T-cell (primary cell): ENCODE measurements at regions not wholly inside any gene's neighbourhood (a gene's known extent, or its start where the extent isn't known, plus 50 kb on each side); places are given as distances from the start of the nearest gene placed in this dataset.

Source experiments
- ATAC-seq, 4 experiments: fragments of 200-7000 bp in 3 of 4; fragments of 150-1000 bp in 1 of 4; cut with Tn5 transposase; replicated peaks in 1 of 4; 1 replicate in 3 of 4; 2 replicates in 1 of 4; pipeline ENCODE4 v1.10.0; 2021; ENCODE audit warnings: moderate library complexity in 3 of 4, mild to moderate bottlenecking in 2 of 4, moderate number of reproducible peaks in 1 of 4
- CTCF ChIA-PET, 2 donors: fragments of 300-600 bp; sonication (Branson Sonifier 250); formaldehyde crosslinking; loops; one replicate each; lab custom pipeline; 2022; ENCODE audit warnings: antibody characterized with exemption in 2 of 2; lab: Charles Lee
- POLR2A ChIA-PET, 2 donors: fragments of 300-600 bp; sonication (Branson Sonifier 250); formaldehyde crosslinking; loops; one replicate each; lab custom pipeline; 2022; ENCODE audit warnings: antibody characterized with exemption in 2 of 2; lab: Charles Lee
- DNase-seq, 35 experiments: peaks; one replicate each; pipeline versions ENCODE4 v3.0.0 to v3.0.0-alpha.2; 2013 to 2023
- H3K27ac ChIP-seq: one replicate; pipeline ENCODE4 v1.5.1; 2013; ENCODE audit warnings: low read length
- H3K27me3 ChIP-seq, 2 experiments: replicated peaks in 1 of 2; 1 replicate in 1 of 2; 2 replicates in 1 of 2; pipeline versions ENCODE4 v1.6.1 to v1.7.0; 2013; ENCODE audit warnings: low read length in 1 of 2, mixed read lengths in 1 of 2; ENCODE audit not compliant: control insufficient read depth in 2 of 2, insufficient read depth in 2 of 2; ENCODE audit errors: extremely low read depth in 1 of 2
- H3K36me3 ChIP-seq, 2 donors: 1 replicate in 1 of 2; 2 replicates in 1 of 2; pipeline versions ENCODE4 v1.6.1 to v1.7.0; 2013; ENCODE audit warnings: low read length in 1 of 2; ENCODE audit not compliant: control insufficient read depth in 2 of 2, insufficient read depth in 1 of 2; ENCODE audit errors: extremely low read depth in 1 of 2
- H3K4me1 ChIP-seq, 2 experiments: 1 replicate in 1 of 2; 2 replicates in 1 of 2; pipeline versions ENCODE4 v1.6.1 to v1.7.0; 2013; ENCODE audit warnings: low read length in 2 of 2, mixed read lengths in 1 of 2; ENCODE audit not compliant: insufficient read depth in 2 of 2, control insufficient read depth in 1 of 2; ENCODE audit errors: extremely low read depth in 1 of 2
- H3K4me3 ChIP-seq, 2 donors: 1 replicate in 1 of 2; 2 replicates in 1 of 2; pipeline versions ENCODE4 v1.5.1 to v1.7.0; 2013; ENCODE audit warnings: mild to moderate bottlenecking in 2 of 2, low read length in 1 of 2, moderate library complexity in 1 of 2; ENCODE audit not compliant: control insufficient read depth in 1 of 2; ENCODE audit errors: extremely low read depth in 1 of 2
- H3K9me3 ChIP-seq: 2 replicates; pipeline ENCODE4 v1.7.0; 2013
- H3K27ac Mint-ChIP-seq, 2 donors: one replicate each; pipeline ENCODE4 v1.8.0; 2020 to 2021; ENCODE audit warnings: mild to moderate bottlenecking in 2 of 2, mixed read lengths in 2 of 2
- H3K27me3 Mint-ChIP-seq, 2 donors: one replicate each; pipeline ENCODE4 v1.8.0; 2021 to 2022; ENCODE audit warnings: mixed read lengths in 2 of 2
- H3K36me3 Mint-ChIP-seq: one replicate; pipeline ENCODE4 v1.8.0; 2021; ENCODE audit warnings: mixed read lengths
- H3K4me1 Mint-ChIP-seq, 3 donors: one replicate each; pipeline ENCODE4 v1.8.0; 2020 to 2022; ENCODE audit warnings: mixed read lengths in 3 of 3, mild to moderate bottlenecking in 1 of 3
- H3K4me3 Mint-ChIP-seq, 3 donors: one replicate each; pipeline ENCODE4 v1.8.0; 2020 to 2022; ENCODE audit warnings: mild to moderate bottlenecking in 3 of 3, mixed read lengths in 3 of 3, moderate library complexity in 3 of 3
- H3K9me3 Mint-ChIP-seq, 3 donors: one replicate each; pipeline ENCODE4 v1.8.0; 2020 to 2022; ENCODE audit warnings: mixed read lengths in 3 of 3
- WGBS: methylation state at CpG from one replicate; pipeline ENCODE4 v1.1.5; 2013; ENCODE audit warnings: missing lambda C conversion rate; ENCODE audit not compliant: insufficient coverage; 5-methylcytosine and 5-hydroxymethylcytosine counted together

DNA sequence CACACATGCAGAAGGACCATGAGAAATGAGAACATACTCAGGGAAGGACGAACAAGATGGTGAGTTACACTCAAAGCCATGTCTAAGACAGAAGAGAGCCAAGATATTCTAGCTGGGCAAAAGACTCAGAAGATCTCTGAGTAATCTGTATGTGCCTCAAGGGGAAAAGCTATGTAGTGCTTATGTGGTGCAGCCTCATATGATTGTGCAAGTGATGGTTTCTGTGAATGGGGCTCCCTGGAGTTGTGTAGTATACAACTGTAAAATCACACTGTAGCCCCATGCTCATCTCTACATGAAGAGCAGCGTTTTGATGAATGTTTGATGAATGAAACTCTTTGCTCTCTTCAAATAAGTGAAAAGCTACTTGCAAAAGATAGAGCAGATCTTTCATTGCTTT lies 57.5 kb downstream of the OSR1 start:
- H3K27ac Mint-ChIP-seq, result no peak overlapping the region
- peaks cover 7% of the 10 kb centered on the region for H3K36me3 Mint-ChIP-seq
- H3K27ac ChIP-seq, result no peak overlapping the region
- peaks cover 0 to 2% (median 0%) of the 10 kb centered on the region in 3 donors for H3K4me1 Mint-ChIP-seq
- no peak overlapping the region for H3K4me3 Mint-ChIP-seq
- no peak overlapping the region for H3K4me3 ChIP-seq
- no peaks in the 10 kb centered on the region for H3K27me3 Mint-ChIP-seq
- H3K9me3 ChIP-seq, result no peaks in the 10 kb centered on the region
- no peaks in the 10 kb centered on the region for H3K4me1 ChIP-seq
- CTCF ChIA-PET, result no interaction called here
- POLR2A ChIA-PET, result no interaction called here
- ATAC-seq (no peak), DNase-seq (no peak)
- H3K36me3 ChIP-seq, result no peaks in the 10 kb centered on the region
- peaks cover 0 to 6% (median 0%) of the 10 kb centered on the region in 3 donors for H3K9me3 Mint-ChIP-seq
- H3K27me3 ChIP-seq, result no peaks in the 10 kb centered on the region
- 17% methylated on average over 1 of the region's 2 CpGs for WGBS

- Mint-ChIP-seq H3K4me3 (no peak overlapping the region), H3K36me3 (no peaks in the 10 kb centered on the region), H3K27me3 (no peaks in the 10 kb centered on the region), H3K27ac (no peak overlapping the region), H3K4me1 (no peaks in the 10 kb centered on the region), H3K9me3 (no peaks in the 10 kb centered on the region)
- Histone ChIP-seq H3K4me3 (no peak overlapping the region), H3K36me3 (no peaks in the 10 kb centered on the region), H3K9me3 (no peaks in the 10 kb centered on the region), H3K4me1 (no peaks in the 10 kb centered on the region), H3K27ac (no peak overlapping the region), H3K27me3 (no peaks in the 10 kb centered on the region)
- ChIA-PET POLR2A (no interaction called here), CTCF (no interaction called here)
- ATAC-seq (no peak), DNase-seq (no peak)
These were observed 58.9 kb downstream of the OSR1 start for GRCh38 chr2:19299522-19299921.

DNA sequence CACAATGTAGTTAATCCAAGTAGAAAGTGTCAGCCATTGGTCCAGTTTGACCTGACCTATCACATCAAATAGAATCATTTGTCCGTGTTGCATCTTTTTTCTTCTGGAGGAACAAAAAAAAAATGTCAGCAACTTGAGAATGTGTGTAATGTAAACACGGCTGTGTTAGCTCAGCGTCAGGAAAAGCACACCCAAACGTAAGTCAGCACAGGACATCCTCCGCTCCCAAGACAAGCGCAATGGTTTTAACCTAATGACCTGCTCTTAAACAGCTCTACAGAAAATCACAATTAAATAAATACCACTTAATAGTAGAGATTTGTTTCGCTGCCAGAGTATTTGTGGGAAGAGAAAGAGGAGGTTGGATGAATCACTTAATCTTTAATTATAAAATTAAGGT lies 59.4 kb downstream of the OSR1 start:
- no peaks in the 10 kb centered on the region for H3K27me3 Mint-ChIP-seq
- no peak overlapping the region for H3K4me3 ChIP-seq
- DNase-seq, result no peak
- H3K9me3 ChIP-seq, result no peaks in the 10 kb centered on the region
- no peaks in the 10 kb centered on the region for H3K27me3 ChIP-seq
- no peaks in the 10 kb centered on the region for H3K4me1 Mint-ChIP-seq
- no CpG with 5 or more reads among the region's 7 CpGs for WGBS
- H3K36me3 ChIP-seq, result no peaks in the 10 kb centered on the region
- no peak for ATAC-seq
- CTCF ChIA-PET, result no interaction called here
- no peak overlapping the region for H3K27ac Mint-ChIP-seq
- no peaks in the 10 kb centered on the region for H3K36me3 Mint-ChIP-seq
- H3K9me3 Mint-ChIP-seq, result no peaks in the 10 kb centered on the region
- no peak overlapping the region for H3K4me3 Mint-ChIP-seq
- POLR2A ChIA-PET, result no interaction called here
- H3K4me1 ChIP-seq, result no peaks in the 10 kb centered on the region
- H3K27ac ChIP-seq, result no peak overlapping the region

DNA sequence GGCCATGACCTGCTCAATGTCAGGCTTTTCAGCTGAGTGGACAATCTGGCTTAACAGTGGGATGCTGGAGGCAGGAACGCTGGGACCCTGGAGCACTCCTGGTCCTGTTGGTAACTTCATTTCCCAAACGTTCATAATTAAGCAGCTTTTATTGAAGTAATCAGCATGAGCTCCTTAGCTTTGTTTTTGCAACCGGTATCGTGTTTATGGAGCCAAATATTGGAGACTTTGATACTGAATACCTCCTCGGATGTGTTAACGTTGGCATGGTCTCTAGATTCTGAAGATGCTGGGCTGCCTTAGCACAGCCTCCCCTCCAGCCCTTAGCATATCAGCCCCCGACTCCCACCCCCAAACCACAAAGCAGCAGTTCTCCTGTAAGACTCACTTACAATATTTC lies 60.7 kb downstream of the OSR1 start:
- WGBS, result 88% methylated on average over 4 of the region's 7 CpGs
- Histone ChIP-seq H3K27me3 (no peaks in the 10 kb centered on the region), H3K27ac (no peak overlapping the region), H3K4me3 (no peak overlapping the region), H3K4me1 (no peaks in the 10 kb centered on the region), H3K36me3 (no peaks in the 10 kb centered on the region), H3K9me3 (no peaks in the 10 kb centered on the region)
- ChIA-PET CTCF (interaction anchor here in 1 of 2 donors (0.6 kb wide), 1 partner anchor 763 kb away, joined by 3 read pairs; no protein-coding TSS in a partner anchor), POLR2A (interaction anchor here in 1 of 2 donors (0.6 kb wide), 1 partner anchor 1937 kb away, joined by 3 read pairs; no protein-coding TSS in a partner anchor)
- no peak overlapping the region for H3K27ac Mint-ChIP-seq
- H3K36me3 Mint-ChIP-seq, result no peaks in the 10 kb centered on the region
- DNase-seq (no peak), ATAC-seq (no peak)
- no peaks in the 10 kb centered on the region for H3K4me1 Mint-ChIP-seq
- H3K4me3 Mint-ChIP-seq, result no peak overlapping the region
- no peaks in the 10 kb centered on the region for H3K9me3 Mint-ChIP-seq
- no peaks in the 10 kb centered on the region for H3K27me3 Mint-ChIP-seq

DNA sequence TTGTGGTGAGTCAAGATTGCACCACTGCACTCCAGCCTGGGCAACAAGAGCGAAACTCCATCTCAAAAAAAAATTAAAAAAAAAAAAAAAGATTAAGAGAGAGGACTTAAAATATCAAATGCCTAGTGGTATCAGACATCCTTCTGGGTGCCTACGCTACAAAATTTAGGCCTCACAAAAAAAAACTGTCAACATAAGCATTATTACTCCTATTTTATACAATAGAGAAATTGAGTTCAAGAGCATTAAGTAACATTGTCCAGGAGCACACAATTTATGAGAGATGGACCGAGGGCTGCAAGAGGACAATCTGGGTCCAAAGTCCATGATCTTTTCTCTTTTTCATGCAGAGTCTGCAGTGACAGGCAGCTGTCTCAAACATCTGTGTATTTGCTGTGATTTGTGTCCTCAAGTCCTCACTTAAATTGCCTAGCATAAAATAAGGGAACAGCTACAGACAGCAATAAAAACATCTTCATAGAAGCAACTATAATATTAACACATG lies 62.4 kb downstream of the OSR1 start:
- no peaks in the 10 kb centered on the region for H3K36me3 Mint-ChIP-seq
- H3K4me1 Mint-ChIP-seq, result peaks cover 0 to 3% (median 3%) of the 10 kb centered on the region in 3 donors
- no peak for DNase-seq
- no peaks in the 10 kb centered on the region for H3K9me3 ChIP-seq
- no peaks in the 10 kb centered on the region for H3K9me3 Mint-ChIP-seq
- H3K27me3 ChIP-seq, result no peaks in the 10 kb centered on the region
- no peak for ATAC-seq
- no peak overlapping the region for H3K4me3 Mint-ChIP-seq
- H3K4me3 ChIP-seq, result no peak overlapping the region
- POLR2A ChIA-PET, result no interaction called here
- H3K27ac ChIP-seq, result no peak overlapping the region
- H3K36me3 ChIP-seq, result no peaks in the 10 kb centered on the region
- WGBS, result 100% methylated on average over 1 of the region's 3 CpGs
- no peak overlapping the region for H3K27ac Mint-ChIP-seq
- no peaks in the 10 kb centered on the region for H3K4me1 ChIP-seq
- H3K27me3 Mint-ChIP-seq, result no peaks in the 10 kb centered on the region
- CTCF ChIA-PET, result no interaction called here

DNA sequence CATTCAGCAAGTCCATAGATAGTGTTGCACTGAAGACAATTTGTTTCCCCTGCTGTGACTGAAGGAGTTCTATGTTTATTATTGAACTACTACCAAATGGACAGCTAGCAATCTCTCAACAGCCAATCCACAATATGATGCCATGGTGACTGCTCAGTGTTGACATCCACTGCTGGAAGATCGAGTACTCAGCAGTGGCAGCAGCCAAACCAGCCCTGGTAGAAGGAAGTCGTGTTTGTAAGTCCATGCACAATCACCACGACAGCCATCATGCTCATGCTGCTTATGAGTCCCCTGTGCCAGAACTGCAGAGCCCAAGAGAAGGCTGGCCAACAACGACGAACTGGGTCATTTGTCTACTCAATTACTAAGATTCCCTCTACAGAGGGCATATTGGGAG lies 66.4 kb downstream of the OSR1 start:
- no peaks in the 10 kb centered on the region for H3K36me3 ChIP-seq
- H3K4me1 ChIP-seq, result no peaks in the 10 kb centered on the region
- CTCF ChIA-PET, result no interaction called here
- no peak overlapping the region for H3K27ac ChIP-seq
- Mint-ChIP-seq H3K27ac (no peak overlapping the region), H3K27me3 (no peaks in the 10 kb centered on the region), H3K9me3 (no peaks in the 10 kb centered on the region), H3K36me3 (no peaks in the 10 kb centered on the region), H3K4me3 (no peak overlapping the region), H3K4me1 (peaks cover 0 to 3% (median 3%) of the 10 kb centered on the region in 3 donors)
- no peak for DNase-seq
- ATAC-seq, result no peak
- POLR2A ChIA-PET, result no interaction called here
- H3K4me3 ChIP-seq, result no peak overlapping the region
- WGBS, result 88% methylated on average over 3 of the region's 5 CpGs
- no peaks in the 10 kb centered on the region for H3K27me3 ChIP-seq
- H3K9me3 ChIP-seq, result no peaks in the 10 kb centered on the region

DNA sequence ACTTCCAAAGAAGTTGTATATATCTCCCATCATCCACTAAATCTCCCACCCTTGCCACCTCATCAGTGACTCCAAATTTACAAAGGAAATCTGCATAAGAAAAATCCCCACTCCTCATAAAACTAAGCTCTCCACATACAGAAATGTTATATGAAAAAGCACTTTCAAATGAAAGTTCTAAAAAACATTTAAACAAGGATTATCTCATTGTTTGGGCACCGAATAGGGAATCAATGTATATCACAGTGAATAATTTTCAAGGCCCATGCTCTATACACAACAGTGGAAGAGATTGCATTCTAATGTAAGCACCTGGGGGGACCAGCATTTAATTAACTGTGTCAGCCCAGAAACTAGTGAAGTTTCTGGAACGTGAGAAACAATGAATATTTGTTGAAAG lies 70.1 kb downstream of the OSR1 start:
- Histone ChIP-seq H3K4me3 (no peak overlapping the region), H3K9me3 (no peaks in the 10 kb centered on the region), H3K4me1 (no peaks in the 10 kb centered on the region), H3K36me3 (no peaks in the 10 kb centered on the region), H3K27ac (no peak overlapping the region), H3K27me3 (no peaks in the 10 kb centered on the region)
- H3K36me3 Mint-ChIP-seq, result no peaks in the 10 kb centered on the region
- no peak overlapping the region for H3K4me3 Mint-ChIP-seq
- H3K27me3 Mint-ChIP-seq, result no peaks in the 10 kb centered on the region
- ChIA-PET POLR2A (no interaction called here), CTCF (no interaction called here)
- ATAC-seq (no peak), DNase-seq (no peak)
- H3K27ac Mint-ChIP-seq, result no peak overlapping the region
- H3K9me3 Mint-ChIP-seq, result peaks cover 0 to 9% (median 5%) of the 10 kb centered on the region in 3 donors
- 30% methylated on average over 2 of the region's 2 CpGs for WGBS
- peaks cover 0 to 3% (median 3%) of the 10 kb centered on the region in 3 donors for H3K4me1 Mint-ChIP-seq
